HS-5 (cell line): ENCODE measurements at regions not wholly inside any gene's neighbourhood (a gene's known extent, or its start where the extent isn't known, plus 50 kb on each side); places are given as distances from the start of the nearest gene placed in this dataset.
A peak's percentile ranks its signal among the peaks of the same experiment; 100 is the strongest.

Experiments
- DNase-seq: peaks from one replicate; pipeline ENCODE4 v3.0.0-alpha.2; 2012; ENCODE audit warnings: low read depth

GRCh38 chr7:115127399-115128021, 205.6 kb downstream of the MDFIC start:
- no peak for DNase-seq

- DNase-seq = no peak
Observed at GRCh38 chr7:115125750-115126149, 203.9 kb downstream of the MDFIC start.

DNA sequence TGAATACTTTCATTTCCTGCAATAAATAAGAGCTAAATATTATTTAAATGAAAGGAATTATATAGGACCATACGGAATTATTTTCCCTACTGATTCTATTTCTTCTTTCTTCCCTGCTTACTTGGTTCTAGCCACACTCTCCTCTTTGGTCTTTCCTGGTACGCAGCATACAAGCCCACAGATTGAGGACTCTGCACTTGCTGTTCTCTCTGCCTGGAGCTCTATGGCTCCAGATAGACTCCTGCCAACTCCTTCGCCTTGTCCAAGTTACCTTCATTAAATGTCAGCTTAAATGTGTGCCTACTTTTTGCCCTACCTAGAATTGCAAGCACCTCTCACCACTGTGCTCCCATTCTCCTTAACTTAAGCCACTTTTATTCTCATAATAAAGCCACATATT, 203.4 kb downstream of the MDFIC start:
- no peak for DNase-seq

GRCh38 chr7:115124409-115124939, 202.6 kb downstream of the MDFIC start:
- DNase-seq = no peak

GRCh38 chr7:115123441-115123840, 201.5 kb downstream of the MDFIC start:
- no peak for DNase-seq

DNA sequence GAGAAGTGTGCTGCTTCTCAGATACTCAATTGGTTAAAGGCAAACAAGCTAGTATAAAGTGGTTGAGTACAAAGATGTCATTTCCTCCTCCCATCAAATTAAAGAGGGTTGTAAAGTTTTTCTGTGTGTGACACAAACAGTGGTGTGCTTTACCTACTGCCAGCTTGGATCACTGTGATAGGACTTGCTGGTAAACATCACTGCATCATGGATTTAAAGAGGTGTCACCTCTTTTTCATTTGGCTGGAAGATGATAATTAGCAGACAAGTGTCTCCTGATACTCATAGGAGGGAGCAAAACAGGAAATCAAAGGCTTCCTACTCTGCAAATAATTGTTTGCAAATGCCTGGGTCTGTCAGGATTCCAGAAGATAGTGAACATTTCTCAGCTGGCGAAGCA, 200.5 kb downstream of the MDFIC start:
- DNase-seq = no peak

GRCh38 chr7:115117748-115118147, 195.9 kb downstream of the MDFIC start:
- DNase-seq = no peak

- no peak for DNase-seq
Observed at GRCh38 chr7:115116773-115117715, 195.2 kb downstream of the MDFIC start.

GRCh38 chr7:115113776-115114175, 191.9 kb downstream of the MDFIC start:
- DNase-seq = no peak

DNA sequence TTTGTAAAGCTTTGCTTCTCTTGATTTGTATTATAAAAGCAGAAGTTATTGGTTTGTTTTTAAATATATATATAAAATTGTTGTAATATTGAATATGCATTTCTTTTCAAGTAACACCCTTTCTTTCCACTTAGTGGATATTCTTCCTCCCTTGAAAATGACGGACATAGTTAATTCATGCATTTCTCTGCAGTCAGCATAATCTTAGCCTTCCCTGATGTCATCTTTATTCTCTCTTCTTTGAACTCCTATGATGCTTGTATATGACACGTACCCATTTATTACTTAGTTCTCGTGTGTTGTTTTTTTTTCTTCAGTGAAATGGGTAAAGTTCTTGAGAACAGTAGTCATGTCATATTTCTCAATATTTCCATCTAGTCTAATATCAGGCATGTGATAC, 191.2 kb downstream of the MDFIC start:
- DNase-seq = no peak

DNA sequence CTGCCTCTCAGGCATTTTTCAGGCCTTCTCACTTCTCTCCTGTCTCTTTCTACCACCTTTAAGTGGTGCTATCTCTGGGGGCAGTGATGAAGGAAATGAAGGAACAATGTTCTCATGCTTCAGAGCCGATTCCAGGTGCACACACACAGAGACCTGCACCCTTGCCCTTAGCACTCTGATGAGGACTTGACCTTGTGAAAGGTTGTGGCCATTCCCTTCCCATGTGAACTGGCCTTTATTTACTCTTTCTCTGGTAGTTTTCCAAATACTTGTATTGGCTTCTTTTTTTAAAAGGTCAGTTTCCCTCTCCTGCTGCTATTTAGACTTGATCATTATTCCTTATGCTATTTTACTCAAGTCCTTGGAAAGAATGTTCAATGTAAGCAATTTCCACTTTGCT, 188.6 kb downstream of the MDFIC start:
- DNase-seq = no peak

GRCh38 chr7:115106316-115106715, 184.4 kb downstream of the MDFIC start:
- no peak for DNase-seq

DNA sequence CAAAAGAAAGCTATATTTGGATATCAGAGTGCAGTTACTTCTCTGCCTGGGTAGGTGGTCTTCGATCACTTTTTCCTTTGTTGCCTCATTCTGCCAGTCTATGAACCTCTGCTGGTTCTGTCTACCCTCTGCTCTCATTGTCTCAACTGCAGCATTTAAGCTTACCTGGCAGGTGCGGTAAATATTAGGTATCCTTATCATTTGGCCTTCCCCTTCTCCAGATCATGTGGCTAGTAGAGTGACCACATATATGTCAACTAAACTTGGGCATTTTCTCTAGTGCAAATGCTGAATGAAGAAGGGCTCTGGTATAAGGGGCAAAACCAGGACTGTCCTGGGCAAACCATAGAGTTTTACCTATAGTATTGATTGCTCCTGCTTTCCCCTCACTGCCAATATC, 180.8 kb downstream of the MDFIC start:
- DNase-seq = no peak

DNA sequence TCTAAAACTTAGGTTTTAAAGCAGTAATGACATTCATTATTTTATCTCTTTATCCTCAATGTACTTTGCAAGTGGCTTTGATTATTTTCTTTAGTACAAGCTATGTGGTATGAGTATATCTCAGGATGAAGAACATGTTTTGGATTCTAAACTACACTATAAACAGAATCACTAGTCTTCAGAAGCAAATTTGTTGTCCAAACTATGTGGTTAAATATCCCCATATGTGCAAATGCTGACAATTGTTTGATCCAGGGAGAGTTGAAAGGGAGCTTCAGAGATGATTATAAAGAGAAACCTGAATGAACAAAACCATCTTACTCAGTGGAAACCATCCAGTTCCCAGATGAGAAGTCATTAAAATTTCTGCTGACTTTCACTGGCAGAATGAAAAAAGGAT, 179.3 kb downstream of the MDFIC start:
- DNase-seq = no peak

GRCh38 chr7:115099906-115100305, 178.0 kb downstream of the MDFIC start:
- DNase-seq = peak; percentile 13

GRCh38 chr7:115097175-115097671, 175.3 kb downstream of the MDFIC start:
- peak; percentile 50 for DNase-seq

- no peak for DNase-seq
Observed at GRCh38 chr7:115096262-115096661, 174.4 kb downstream of the MDFIC start.

- peak; percentile 11 for DNase-seq
Observed at GRCh38 chr7:115094163-115094562, 172.3 kb downstream of the MDFIC start.

- no peak for DNase-seq
Observed at GRCh38 chr7:115088893-115089292, 167.0 kb downstream of the MDFIC start.

GRCh38 chr7:115087437-115087836, 165.5 kb downstream of the MDFIC start:
- DNase-seq = peak; percentile 68

DNA sequence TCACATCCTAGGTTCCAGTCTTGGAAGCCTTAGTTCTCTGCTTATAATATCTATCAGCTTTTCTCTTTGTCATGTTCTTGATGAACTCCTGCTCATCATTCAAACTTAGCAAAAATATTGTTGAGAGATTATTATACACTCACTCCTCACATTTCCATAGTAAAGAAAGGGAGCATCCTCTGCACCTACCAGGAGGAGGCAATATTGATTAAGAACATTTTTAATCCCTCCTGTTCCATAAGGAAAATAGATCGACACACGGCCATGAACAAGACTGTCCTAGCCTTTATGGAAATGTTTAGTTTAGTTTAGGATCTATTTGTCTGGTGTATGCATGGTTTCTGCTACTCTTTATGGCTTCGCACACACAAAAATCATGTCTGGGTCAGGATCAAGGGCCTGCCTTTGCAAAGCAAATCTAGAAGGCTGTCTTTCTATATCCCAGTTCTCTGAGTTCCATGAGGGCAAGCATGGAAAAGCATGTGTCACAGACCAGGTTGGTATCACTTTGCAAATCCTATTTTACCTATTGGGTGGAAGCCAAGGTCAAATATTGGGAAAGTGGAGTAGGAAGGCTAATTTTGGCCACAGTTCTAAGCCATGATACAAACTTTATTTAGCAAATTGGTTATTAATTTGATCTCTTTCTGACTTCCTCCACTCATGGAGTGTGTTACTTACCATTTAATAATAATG, 164.4 kb downstream of the MDFIC start:
- DNase-seq = no peak

GRCh38 chr7:115085421-115085820, 163.5 kb downstream of the MDFIC start:
- DNase-seq = no peak
